Esophagus (tissue), 2 donors: ENCODE measurements at regions not wholly inside any gene's neighbourhood (a gene's known extent, or its start where the extent isn't known, plus 50 kb on each side); places are given as distances from the start of the nearest gene placed in this dataset.

ENCODE experiments used
- H3K27ac ChIP-seq, 2 donors: one replicate each; pipeline ENCODE4 v1.5.1; 2013; ENCODE audit warnings: low read depth in 2 of 2, mild to moderate bottlenecking in 2 of 2, inconsistent platforms in 1 of 2, low read length in 1 of 2, moderate library complexity in 1 of 2
- H3K27me3 ChIP-seq, 2 donors: one replicate each; pipeline ENCODE4 v1.6.1; 2013; ENCODE audit warnings: low read length in 2 of 2, control low read depth in 1 of 2, mild to moderate bottlenecking in 1 of 2; ENCODE audit not compliant: insufficient read depth in 2 of 2, control insufficient read depth in 1 of 2
- H3K36me3 ChIP-seq, 2 donors: one replicate each; pipeline ENCODE4 v1.6.1; 2013; ENCODE audit warnings: low read length in 1 of 2; ENCODE audit not compliant: control insufficient read depth in 2 of 2, insufficient read depth in 2 of 2
- H3K4me1 ChIP-seq, 2 donors: one replicate each; pipeline ENCODE4 v1.6.1; 2013; ENCODE audit warnings: low read length in 1 of 2; ENCODE audit not compliant: control insufficient read depth in 2 of 2, insufficient read depth in 2 of 2
- H3K4me3 ChIP-seq, 2 donors: one replicate each; pipeline ENCODE4 v1.5.1; 2013; ENCODE audit warnings: low read length in 2 of 2, mild to moderate bottlenecking in 2 of 2, low read depth in 1 of 2, moderate library complexity in 1 of 2
- H3K9me3 ChIP-seq, 2 donors: one replicate each; pipeline ENCODE4 v1.6.1; 2013; ENCODE audit warnings: mild to moderate bottlenecking in 2 of 2, low read depth in 1 of 2, low read length in 1 of 2, moderate library complexity in 1 of 2; ENCODE audit not compliant: control insufficient read depth in 2 of 2, insufficient read depth in 1 of 2
- WGBS, 2 donors: extraction: QIAGEN DNeasy Blood & Tissue Kit; methylation state at CpG; one replicate each; pipeline ENCODE4 v1.1.7; 2013; 5-methylcytosine and 5-hydroxymethylcytosine counted together
- donor health status: healthy with polysubstance abuse.
- donor health status: Bipolar disorder and iron deficiency.

DNA sequence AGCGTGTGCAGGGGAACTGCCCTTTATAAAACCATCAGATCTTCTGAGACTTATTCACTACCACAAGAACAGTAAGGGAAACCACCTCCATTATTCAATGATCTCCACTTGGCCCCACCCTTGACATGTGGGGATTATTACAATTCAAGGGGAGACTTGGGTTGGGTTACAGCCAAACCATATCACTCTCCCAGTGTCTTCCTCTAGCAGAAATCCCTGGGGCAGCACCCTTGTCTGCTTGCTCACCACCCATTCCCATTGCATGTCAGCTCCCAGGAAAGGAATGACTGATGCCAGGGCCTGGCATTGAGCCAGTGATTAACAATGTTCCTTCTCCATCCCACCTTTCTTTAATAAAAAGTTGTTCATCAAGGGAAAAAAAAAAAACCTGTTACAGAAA, 199.0 kb downstream of the IRX1 start:
- H3K27ac ChIP-seq: no peak overlapping the region
- 84 to 91% methylated on average over 1 of the region's 1 CpG for WGBS, 2 donors
- no peaks in the 10 kb centered on the region for H3K36me3 ChIP-seq
- no peaks in the 10 kb centered on the region for H3K4me1 ChIP-seq
- peaks cover 0 to under 1% of the 10 kb centered on the region in 2 donors for H3K27me3 ChIP-seq
- peaks cover 4% of the 10 kb centered on the region in 2 donors for H3K9me3 ChIP-seq
- H3K4me3 ChIP-seq: no peak overlapping the region

GRCh38 chr5:3796736-3797135, 201.1 kb downstream of the IRX1 start:
- Histone ChIP-seq H3K4me3 (no peak overlapping the region), H3K9me3 (peaks cover 0 to 4% of the 10 kb centered on the region in 2 donors), H3K36me3 (no peaks in the 10 kb centered on the region), H3K27me3 (peaks cover 0 to 2% of the 10 kb centered on the region in 2 donors), H3K4me1 (no peaks in the 10 kb centered on the region), H3K27ac (no peak overlapping the region)
- WGBS, 2 donors: 65 to 94% methylated on average over 2 to 3 of the region's 3 CpGs

DNA sequence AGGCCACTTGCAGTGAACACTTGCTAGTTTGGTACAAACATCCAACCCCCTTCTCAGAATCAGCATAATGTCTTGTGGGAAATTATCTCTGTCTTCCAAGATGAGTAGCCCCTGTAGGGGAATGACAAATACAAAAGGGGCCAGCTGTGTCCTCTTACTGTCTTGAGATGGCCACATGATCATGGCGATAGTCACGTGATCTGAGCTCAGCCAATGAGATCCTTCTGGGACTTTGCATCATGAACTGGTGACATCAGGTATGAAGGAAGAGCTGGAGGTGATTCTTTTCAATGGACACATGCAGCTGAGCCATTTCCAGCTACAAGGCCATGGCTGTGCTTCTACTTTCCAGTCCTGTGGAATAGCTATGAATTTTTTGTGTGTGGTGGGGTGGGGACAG, 206.3 kb downstream of the IRX1 start:
- no peaks in the 10 kb centered on the region for H3K36me3 ChIP-seq
- peaks cover 0 to 2% of the 10 kb centered on the region in 2 donors for H3K27me3 ChIP-seq
- no peak overlapping the region for H3K4me3 ChIP-seq
- peaks cover 0 to 4% of the 10 kb centered on the region in 2 donors for H3K9me3 ChIP-seq
- no peak overlapping the region for H3K27ac ChIP-seq
- no peaks in the 10 kb centered on the region for H3K4me1 ChIP-seq
- WGBS, 2 donors: 89 to 92% methylated on average over 2 of the region's 2 CpGs

DNA sequence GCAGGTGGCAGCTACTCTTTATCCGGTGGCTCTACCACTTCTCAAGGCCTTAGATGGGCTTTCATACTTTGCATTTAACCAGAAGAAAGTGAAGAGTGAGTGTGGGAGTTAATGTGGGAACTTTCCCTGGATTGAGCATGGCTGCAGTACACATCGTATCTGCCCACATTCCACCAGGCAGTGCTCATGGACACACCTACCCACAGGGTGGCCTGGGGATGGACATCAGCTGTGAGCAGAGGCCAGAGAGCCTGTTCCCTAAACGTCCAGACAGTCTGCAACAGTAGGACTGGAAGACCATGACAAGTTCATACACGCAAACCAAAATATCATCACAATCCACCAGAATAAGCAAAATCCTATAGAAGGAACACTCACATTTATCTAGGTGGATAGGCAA, 213.8 kb downstream of the IRX1 start:
- no peaks in the 10 kb centered on the region for H3K4me1 ChIP-seq
- 68 to 75% methylated on average over 4 of the region's 4 CpGs for WGBS, 2 donors
- H3K27me3 ChIP-seq: no peaks in the 10 kb centered on the region

GRCh38 chr5:3811116-3811515, 215.5 kb downstream of the IRX1 start:
- Histone ChIP-seq H3K36me3 (no peaks in the 10 kb centered on the region), H3K9me3 (peaks cover 0 to 5% of the 10 kb centered on the region in 2 donors), H3K4me3 (no peak overlapping the region), H3K27ac (no peak overlapping the region), H3K27me3 (no peaks in the 10 kb centered on the region), H3K4me1 (no peaks in the 10 kb centered on the region)
- WGBS, 2 donors: 58 to 77% methylated on average over 1 of the region's 1 CpG

More for the DNA sequence above, 213.8 kb downstream of the IRX1 start:
- no peaks in the 10 kb centered on the region for H3K36me3 ChIP-seq
- no peak overlapping the region for H3K27ac ChIP-seq
- H3K4me3 ChIP-seq: no peak overlapping the region
- peaks cover 0 to 5% of the 10 kb centered on the region in 2 donors for H3K9me3 ChIP-seq

- no peaks in the 10 kb centered on the region for H3K27me3 ChIP-seq
- H3K4me3 ChIP-seq: no peak overlapping the region
- H3K36me3 ChIP-seq: no peaks in the 10 kb centered on the region
- 62 to 74% methylated on average over 6 of the region's 6 CpGs for WGBS, 2 donors
- peaks cover 0 to 2% of the 10 kb centered on the region in 2 donors for H3K9me3 ChIP-seq
- no peak overlapping the region for H3K27ac ChIP-seq
- no peaks in the 10 kb centered on the region for H3K4me1 ChIP-seq
Observed at GRCh38 chr5:3818624-3819023, 223.0 kb downstream of the IRX1 start.

- WGBS, 2 donors: 47 to 54% methylated on average over 12 of the region's 12 CpGs
- Histone ChIP-seq H3K27ac (no peak overlapping the region), H3K36me3 (no peaks in the 10 kb centered on the region), H3K9me3 (no peaks in the 10 kb centered on the region), H3K27me3 (no peaks in the 10 kb centered on the region), H3K4me3 (no peak overlapping the region), H3K4me1 (peaks cover 0 to 2% of the 10 kb centered on the region in 2 donors)
Observed at GRCh38 chr5:3825531-3826451, 230.2 kb downstream of the IRX1 start.

DNA sequence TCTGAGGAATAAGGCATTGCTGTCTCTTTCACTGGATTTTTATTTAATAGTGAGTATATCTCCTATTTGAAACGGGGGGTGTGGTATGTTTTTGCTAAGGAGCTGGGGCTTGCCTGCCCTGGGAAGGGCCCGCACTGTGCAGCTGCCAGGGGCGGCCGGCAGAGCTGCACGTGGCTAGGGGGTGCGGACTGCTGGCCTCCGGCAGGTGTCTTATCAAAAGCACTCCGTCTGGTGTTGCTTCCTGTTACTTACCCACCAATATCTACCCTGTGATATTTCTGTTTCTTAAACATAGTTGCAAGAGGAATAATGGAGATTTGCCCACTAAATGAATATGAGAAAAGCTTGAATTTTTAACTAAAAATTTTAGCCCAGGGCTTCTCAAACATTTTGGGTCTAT, 232.0 kb downstream of the IRX1 start:
- WGBS, 2 donors: 18 to 45% methylated on average over 8 of the region's 8 CpGs
- H3K27ac ChIP-seq: no peak overlapping the region
- H3K9me3 ChIP-seq: no peaks in the 10 kb centered on the region
- peaks cover 0 to 2% of the 10 kb centered on the region in 2 donors for H3K4me1 ChIP-seq
- no peaks in the 10 kb centered on the region for H3K36me3 ChIP-seq
- no peaks in the 10 kb centered on the region for H3K27me3 ChIP-seq
- no peak overlapping the region for H3K4me3 ChIP-seq

DNA sequence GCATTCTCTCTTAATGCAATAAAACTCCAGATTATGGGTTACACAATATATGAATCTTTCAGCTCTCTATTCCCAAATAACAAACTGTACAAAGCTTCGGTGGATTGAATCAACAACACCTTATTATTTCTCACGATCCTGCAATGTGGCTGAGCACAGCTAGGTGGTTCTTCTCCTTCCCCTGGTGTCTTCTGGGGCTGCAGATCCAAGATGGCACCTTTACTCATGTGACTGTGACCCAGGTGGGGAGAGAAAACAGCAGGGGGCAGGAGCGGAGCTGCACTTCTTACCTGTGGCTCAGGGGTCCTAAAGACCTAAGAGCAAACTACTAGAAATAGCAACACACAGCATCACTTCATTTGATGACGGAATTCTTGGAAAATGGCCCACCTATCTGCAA, 233.1 kb downstream of the IRX1 start:
- H3K27ac ChIP-seq: no peak overlapping the region
- no peaks in the 10 kb centered on the region for H3K9me3 ChIP-seq
- H3K4me3 ChIP-seq: no peak overlapping the region
- no peaks in the 10 kb centered on the region for H3K36me3 ChIP-seq
- peaks cover 0 to 2% of the 10 kb centered on the region in 2 donors for H3K4me1 ChIP-seq
- WGBS, 2 donors: 88% methylated on average over 4 of the region's 4 CpGs
- no peaks in the 10 kb centered on the region for H3K27me3 ChIP-seq

GRCh38 chr5:3833566-3833965, 237.9 kb downstream of the IRX1 start:
- WGBS, 2 donors: 74 to 81% methylated on average over 3 of the region's 3 CpGs

More at GRCh38 chr5:3833566-3833965, 237.9 kb downstream of the IRX1 start:
- no peaks in the 10 kb centered on the region for H3K27me3 ChIP-seq
- no peaks in the 10 kb centered on the region for H3K36me3 ChIP-seq
- no peaks in the 10 kb centered on the region for H3K4me1 ChIP-seq
- no peaks in the 10 kb centered on the region for H3K9me3 ChIP-seq
- H3K4me3 ChIP-seq: no peak overlapping the region
- H3K27ac ChIP-seq: no peak overlapping the region
